ENCODE measurements at regions not wholly inside any gene's neighbourhood (a gene's known extent, or its start where the extent isn't known, plus 50 kb on each side); places are given as distances from the start of the nearest gene placed in this dataset.

DNA sequence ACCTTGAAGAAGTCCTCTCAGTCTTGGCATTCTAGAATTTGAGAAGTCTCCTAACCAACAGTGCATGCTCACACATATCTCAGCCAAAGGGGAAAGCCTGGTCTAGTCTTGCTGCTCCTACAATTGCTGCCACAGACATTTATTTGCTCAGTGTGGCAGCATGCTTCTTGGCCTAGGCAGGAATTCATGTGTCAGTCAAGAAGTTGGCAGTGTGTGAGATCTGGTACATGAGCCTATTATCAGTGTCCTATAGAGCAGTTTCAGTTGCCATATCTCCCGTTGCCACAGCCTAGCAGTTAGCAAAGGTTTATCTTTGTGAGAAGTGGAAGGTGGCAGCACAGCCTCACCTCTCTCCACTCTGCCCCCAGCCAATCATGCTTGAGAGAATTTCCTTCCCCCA, 176.9 kb upstream of the ARHGEF9 start:
- H3K4me1 ChIP-seq: no peaks in the 10 kb centered on the region
- H3K27me3 ChIP-seq (ENCODE audit: low read depth): no peaks in the 10 kb centered on the region
- no peak overlapping the region for H3K27ac ChIP-seq
- TF ChIP-seq, protein P1, sequence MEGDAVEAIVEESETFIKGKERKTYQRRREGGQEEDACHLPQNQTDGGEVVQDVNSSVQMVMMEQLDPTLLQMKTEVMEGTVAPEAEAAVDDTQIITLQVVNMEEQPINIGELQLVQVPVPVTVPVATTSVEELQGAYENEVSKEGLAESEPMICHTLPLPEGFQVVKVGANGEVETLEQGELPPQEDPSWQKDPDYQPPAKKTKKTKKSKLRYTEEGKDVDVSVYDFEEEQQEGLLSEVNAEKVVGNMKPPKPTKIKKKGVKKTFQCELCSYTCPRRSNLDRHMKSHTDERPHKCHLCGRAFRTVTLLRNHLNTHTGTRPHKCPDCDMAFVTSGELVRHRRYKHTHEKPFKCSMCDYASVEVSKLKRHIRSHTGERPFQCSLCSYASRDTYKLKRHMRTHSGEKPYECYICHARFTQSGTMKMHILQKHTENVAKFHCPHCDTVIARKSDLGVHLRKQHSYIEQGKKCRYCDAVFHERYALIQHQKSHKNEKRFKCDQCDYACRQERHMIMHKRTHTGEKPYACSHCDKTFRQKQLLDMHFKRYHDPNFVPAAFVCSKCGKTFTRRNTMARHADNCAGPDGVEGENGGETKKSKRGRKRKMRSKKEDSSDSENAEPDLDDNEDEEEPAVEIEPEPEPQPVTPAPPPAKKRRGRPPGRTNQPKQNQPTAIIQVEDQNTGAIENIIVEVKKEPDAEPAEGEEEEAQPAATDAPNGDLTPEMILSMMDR (IDR thresholded peaks at IDR 0.05): no peak
- intact Hi-C loops (cut with DNase I): no loop called here
- H3K4me3 ChIP-seq: no peak overlapping the region
- DNase-seq: no peak
- ATAC-seq: no peak
- no peaks in the 10 kb centered on the region for H3K9me3 ChIP-seq
- no peaks in the 10 kb centered on the region for H3K36me3 ChIP-seq

DNA sequence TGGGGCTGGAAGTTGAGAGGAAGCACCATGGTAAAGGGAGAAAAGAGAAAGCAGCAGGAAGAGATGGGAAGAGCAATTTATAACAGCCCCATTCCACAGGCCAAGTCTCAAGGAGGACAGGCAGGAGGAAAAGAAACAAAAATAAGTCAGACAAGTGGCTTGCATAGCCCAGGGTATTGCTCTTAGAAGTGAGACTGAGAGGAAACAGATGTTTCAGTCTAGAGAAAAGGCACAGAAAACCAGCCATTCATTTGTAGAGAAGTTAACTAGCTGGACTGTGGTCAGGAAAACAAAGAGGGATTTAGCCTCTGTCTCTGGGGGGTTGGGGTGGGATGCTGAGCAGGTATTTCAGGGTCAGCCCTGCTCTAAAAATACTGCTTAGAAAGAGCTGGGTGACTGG, 175.0 kb upstream of the ARHGEF9 start:
- H3K27ac ChIP-seq: no peak overlapping the region
- no peaks in the 10 kb centered on the region for H3K4me1 ChIP-seq
- H3K27me3 ChIP-seq (ENCODE audit: low read depth): no peaks in the 10 kb centered on the region
- intact Hi-C loops (cut with DNase I): no loop called here
- H3K9me3 ChIP-seq: no peaks in the 10 kb centered on the region
- no peak overlapping the region for H3K4me3 ChIP-seq
- DNase-seq: no peak
- no peaks in the 10 kb centered on the region for H3K36me3 ChIP-seq
- TF ChIP-seq, protein P1 (IDR thresholded peaks at IDR 0.05): no peak
- no peak for ATAC-seq

DNA sequence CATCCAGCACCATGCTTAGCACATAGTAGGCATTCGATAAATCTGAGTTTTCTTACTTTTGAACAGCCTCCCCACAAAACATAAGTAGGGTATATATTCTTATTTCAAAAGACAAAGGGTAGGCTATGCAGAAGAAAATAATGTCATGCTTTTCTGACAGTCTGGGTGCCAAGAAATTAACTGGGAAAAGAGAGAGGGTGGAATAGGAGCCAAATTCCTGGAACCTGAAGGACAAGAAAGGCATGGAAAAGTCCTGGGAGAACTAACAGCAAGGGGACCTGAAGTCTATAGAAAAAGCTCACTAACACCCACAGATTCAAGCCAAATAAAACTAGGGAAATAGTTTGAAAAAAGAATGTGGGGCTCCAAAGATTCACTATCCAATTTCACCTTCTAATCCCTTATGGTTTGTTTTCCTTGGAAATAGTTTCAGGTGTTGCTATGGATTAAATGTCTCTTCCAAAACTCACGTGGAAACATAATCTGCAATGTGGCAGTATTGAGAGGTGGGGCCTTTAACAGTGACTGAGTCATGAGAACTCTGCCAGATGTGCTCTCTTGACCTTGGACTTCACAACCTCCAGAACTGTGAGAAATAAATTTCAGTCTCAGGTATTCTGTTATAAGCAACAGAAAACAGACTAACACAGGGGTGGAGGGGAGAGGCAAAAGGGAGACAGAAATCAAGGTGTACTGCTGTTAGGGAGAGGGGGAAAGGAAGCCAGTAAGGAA, 173.3 kb upstream of the ARHGEF9 start:
- Histone ChIP-seq H3K27me3 (ENCODE audit: low read depth) (no peaks in the 10 kb centered on the region), H3K27ac (no peak overlapping the region), H3K36me3 (no peaks in the 10 kb centered on the region), H3K4me3 (no peak overlapping the region), H3K9me3 (no peaks in the 10 kb centered on the region), H3K4me1 (no peaks in the 10 kb centered on the region)
- DNase-seq (no peak), ATAC-seq (no peak)
- intact Hi-C loops (cut with DNase I): no loop called here
- TF ChIP-seq, protein P1 (IDR thresholded peaks at IDR 0.05): no peak

DNA sequence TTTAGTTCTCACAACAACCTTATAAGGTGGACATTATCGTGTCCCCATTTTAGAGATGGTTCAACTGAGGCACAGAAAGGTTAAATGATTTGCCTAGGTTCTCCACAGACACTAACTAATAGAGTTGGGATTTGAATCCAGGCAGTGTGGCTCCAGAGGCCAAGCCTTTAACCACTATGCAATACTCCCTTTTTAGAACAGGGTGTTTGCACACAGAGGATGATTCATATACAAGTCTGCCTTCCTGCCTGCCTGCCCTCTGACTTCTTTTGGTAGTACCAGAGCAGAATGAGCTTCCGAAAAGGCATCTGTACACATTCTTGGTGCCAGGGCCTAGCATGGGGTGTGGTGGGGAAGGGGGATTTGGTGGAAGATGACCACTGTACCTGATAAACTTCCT, 150.8 kb upstream of the ARHGEF9 start:
- H3K27me3 ChIP-seq (ENCODE audit: low read depth): no peaks in the 10 kb centered on the region
- TF ChIP-seq, protein P1 (IDR thresholded peaks at IDR 0.05): no peak
- no peak for ATAC-seq
- H3K36me3 ChIP-seq: no peaks in the 10 kb centered on the region
- intact Hi-C loops (cut with DNase I): no loop called here
- no peak overlapping the region for H3K4me3 ChIP-seq
- DNase-seq: no peak
- H3K9me3 ChIP-seq: no peaks in the 10 kb centered on the region
- H3K4me1 ChIP-seq: no peaks in the 10 kb centered on the region
- no peak overlapping the region for H3K27ac ChIP-seq

DNA sequence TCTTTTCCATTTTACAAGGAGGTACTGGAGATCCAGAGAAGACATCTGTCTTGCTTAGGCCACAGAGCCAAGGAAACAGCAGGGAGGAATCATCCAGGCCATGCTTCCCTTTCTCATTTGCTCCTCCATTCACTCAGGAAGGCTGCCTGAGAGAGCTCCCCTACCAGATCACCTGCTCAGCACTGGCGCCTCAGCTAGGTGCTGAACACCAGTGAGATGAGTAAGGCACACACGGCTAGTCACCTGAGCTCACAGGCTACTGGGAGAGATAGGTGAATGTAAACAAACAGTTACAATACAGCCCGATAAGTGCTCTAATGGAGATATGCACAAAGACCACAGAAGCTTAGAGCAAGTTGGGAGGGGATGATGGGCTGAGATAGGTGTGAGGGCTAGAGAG, 149.8 kb upstream of the ARHGEF9 start:
- H3K36me3 ChIP-seq: no peaks in the 10 kb centered on the region
- H3K4me1 ChIP-seq: no peaks in the 10 kb centered on the region
- intact Hi-C loops (cut with DNase I): no loop called here
- H3K27ac ChIP-seq: no peak overlapping the region
- TF ChIP-seq, protein P1 (IDR thresholded peaks at IDR 0.05): no peak
- no peak for ATAC-seq
- no peaks in the 10 kb centered on the region for H3K27me3 ChIP-seq (ENCODE audit: low read depth)
- no peaks in the 10 kb centered on the region for H3K9me3 ChIP-seq
- no peak overlapping the region for H3K4me3 ChIP-seq
- no peak for DNase-seq
